Endothelial cell of umbilical vein (primary cell): ENCODE measurements at regions not wholly inside any gene's neighbourhood (a gene's known extent, or its start where the extent isn't known, plus 50 kb on each side); places are given as distances from the start of the nearest gene placed in this dataset.

ENCODE experiments used
- BruUV-seq: library from RNA; stranded (reverse); fragments of 400-500 nt; replicated peaks from 2 replicates; lab custom pipeline; 2021; lab: Mats Ljungman, UMichigan
- CTCF ChIA-PET: fragments of 300-600, 350-600 bp; sonication (Branson Sonifier 250); formaldehyde crosslinking; loops from one replicate; lab custom pipeline; 2021; ENCODE audit warnings: antibody characterized with exemption, inconsistent platforms; lab: Charles Lee
- POLR2A ChIA-PET: fragments of 300-600, 350-600 bp; sonication (Branson Sonifier 250); formaldehyde crosslinking; loops from one replicate; lab custom pipeline; 2021; ENCODE audit warnings: antibody characterized with exemption, inconsistent platforms; lab: Charles Lee
- DNase-seq: peaks from one replicate; pipeline ENCODE4 v3.0.0-alpha.2; 2011; ENCODE audit warnings: low read depth, low spot score
- FAIRE-seq: peaks from 2 replicates; lab custom pipeline; 2011; peaks lifted over from hg19 to GRCh38; lab: Jason Lieb, UNC
- H2AFZ ChIP-seq: 2 replicates; pipeline ENCODE4 v1.6.0; 2012; ENCODE audit warnings: low read depth, low read length, control low read depth, inconsistent platforms
- H3K27ac ChIP-seq: 2 replicates; pipeline ENCODE4 v1.5.1; 2011; ENCODE audit warnings: low read depth, mild to moderate bottlenecking, control low read depth, low read length, moderate library complexity; ENCODE audit not compliant: insufficient read depth
- H3K27me3 ChIP-seq, 2 experiments: 2 replicates each; pipeline versions ENCODE4 v1.6.0 to v1.6.1; 2011; ENCODE audit warnings: low read length in 2 of 2, mixed read lengths in 1 of 2; ENCODE audit not compliant: control insufficient read depth in 2 of 2, insufficient read depth in 2 of 2
- H3K36me3 ChIP-seq, 2 experiments: 2 replicates in 1 of 2; 3 replicates in 1 of 2; pipeline ENCODE4 v1.5.1; 2011; ENCODE audit warnings: low read length in 2 of 2, mild to moderate bottlenecking in 1 of 2, moderate library complexity in 1 of 2; ENCODE audit not compliant: control insufficient read depth in 2 of 2, insufficient read depth in 2 of 2; ENCODE audit errors: extremely low read depth in 1 of 2
- H3K4me1 ChIP-seq: 3 replicates; pipeline ENCODE4 v1.5.1; 2011; ENCODE audit warnings: mild to moderate bottlenecking, low read length; ENCODE audit not compliant: control insufficient read depth, insufficient read depth; ENCODE audit errors: extremely low read depth
- H3K4me2 ChIP-seq: 2 replicates; pipeline ENCODE4 v1.6.1; 2011; ENCODE audit warnings: low read length, control low read depth, mixed read lengths; ENCODE audit not compliant: insufficient read depth
- H3K4me3 ChIP-seq, 3 experiments: fragments of 200-600 bp in 1 of 3; sonication (generic), shearing (Covaris generic) in 1 of 3; replicated peaks in 1 of 3; 2 replicates each; pipeline ENCODE4 v1.5.1; 2011 to 2016; ENCODE audit warnings: control low read depth in 3 of 3, low read length in 3 of 3, mild to moderate bottlenecking in 2 of 3, inconsistent platforms in 1 of 3, low read depth in 1 of 3, moderate library complexity in 1 of 3; ENCODE audit not compliant: insufficient read depth in 1 of 3
- H3K79me2 ChIP-seq: 2 replicates; pipeline ENCODE4 v1.6.0; 2012; ENCODE audit warnings: low read length, inconsistent platforms; ENCODE audit not compliant: control insufficient read depth, insufficient read depth
- H3K9ac ChIP-seq: replicated peaks from 2 replicates; pipeline ENCODE3; 2011; ENCODE audit warnings: low read length, control low read depth; ENCODE audit not compliant: insufficient read depth; ENCODE audit errors: extremely low read depth
- H3K9me1 ChIP-seq: replicated peaks from 3 replicates; pipeline ENCODE4 v1.6.0; 2011; ENCODE audit warnings: mild to moderate bottlenecking, low read length; ENCODE audit not compliant: control insufficient read depth, insufficient read depth; ENCODE audit errors: extremely low read depth
- H3K9me3 ChIP-seq: replicated peaks from 2 replicates; pipeline ENCODE4 v1.5.1; 2012; ENCODE audit warnings: low read length, inconsistent platforms; ENCODE audit not compliant: control insufficient read depth, insufficient read depth
- H4K20me1 ChIP-seq: replicated peaks from 2 replicates; pipeline ENCODE3; 2011; ENCODE audit warnings: mild to moderate bottlenecking, low read length; ENCODE audit not compliant: control insufficient read depth, insufficient read depth; ENCODE audit errors: extremely low read depth
- EZH2 ChIP-seq: IDR thresholded peaks from 2 replicates; pipeline ENCODE4 v1.6.1; 2012; ENCODE audit warnings: borderline replicate concordance, low read depth, mild to moderate bottlenecking, moderate library complexity, low read length, inconsistent platforms; ENCODE audit not compliant: severe bottlenecking
- FOS ChIP-seq: IDR thresholded peaks from 2 replicates; pipeline ENCODE4 v1.6.1; 2011; ENCODE audit warnings: mild to moderate bottlenecking, low read length, moderate library complexity, borderline replicate concordance; ENCODE audit not compliant: insufficient read depth
- GATA2 ChIP-seq: IDR thresholded peaks from 2 replicates; pipeline ENCODE4 v1.7.0; 2011; ENCODE audit warnings: low read depth, mild to moderate bottlenecking, moderate library complexity, mixed read lengths, low read length; ENCODE audit not compliant: insufficient read length, insufficient read depth
- JUN ChIP-seq: IDR thresholded peaks from 2 replicates; pipeline ENCODE4 v1.6.1; 2011; ENCODE audit warnings: borderline replicate concordance, low read depth; ENCODE audit not compliant: insufficient read length, insufficient read depth
- MYC ChIP-seq: IDR thresholded peaks from one replicate; pipeline ENCODE4 v1.6.1; 2011; ENCODE audit warnings: mild to moderate bottlenecking, low read depth, low read length
- POLR2A ChIP-seq: IDR thresholded peaks from 2 replicates; pipeline ENCODE4 v1.6.1; 2012; ENCODE audit warnings: low read depth, mild to moderate bottlenecking, control low read depth, low read length
- POLR2AphosphoS5 ChIP-seq: IDR thresholded peaks from 2 replicates; pipeline ENCODE4 v1.6.1; 2012; ENCODE audit warnings: low read depth, mild to moderate bottlenecking, control low read depth, low read length, moderate library complexity; ENCODE audit not compliant: insufficient read depth
- dilution Hi-C: fragments of 300-500 bp; cut with MboI; formaldehyde crosslinking; loops from one replicate; pipeline ENCODE4 v1.15.0; 2019; ENCODE audit warnings: low sequenced_read_pairs; ENCODE audit not compliant: extremely low pct_ligation_motif_present
- intact Hi-C: fragments of 100-400 bp; cut with micrococcal nuclease; formaldehyde crosslinking; loops from one replicate; pipeline ENCODE4 v1.10.0; 2022
- TF ChIP-seq, protein P1 (sequence below): IDR thresholded peaks from 2 replicates; pipeline ENCODE4 v1.6.1; 2011; ENCODE audit not compliant: insufficient read depth, insufficient read length
- TF ChIP-seq, protein P2 (sequence below), 2 donors: IDR thresholded peaks; 1 replicate in 1 of 2; 2 replicates in 1 of 2; pipeline ENCODE4 v1.5.1; 2011; ENCODE audit warnings: low read length in 2 of 2, mild to moderate bottlenecking in 2 of 2, moderate library complexity in 2 of 2, control low read depth in 1 of 2, inconsistent platforms in 1 of 2, low read depth in 1 of 2; ENCODE audit not compliant: insufficient read depth in 1 of 2; ENCODE audit errors: extremely low read depth in 1 of 2

DNA sequence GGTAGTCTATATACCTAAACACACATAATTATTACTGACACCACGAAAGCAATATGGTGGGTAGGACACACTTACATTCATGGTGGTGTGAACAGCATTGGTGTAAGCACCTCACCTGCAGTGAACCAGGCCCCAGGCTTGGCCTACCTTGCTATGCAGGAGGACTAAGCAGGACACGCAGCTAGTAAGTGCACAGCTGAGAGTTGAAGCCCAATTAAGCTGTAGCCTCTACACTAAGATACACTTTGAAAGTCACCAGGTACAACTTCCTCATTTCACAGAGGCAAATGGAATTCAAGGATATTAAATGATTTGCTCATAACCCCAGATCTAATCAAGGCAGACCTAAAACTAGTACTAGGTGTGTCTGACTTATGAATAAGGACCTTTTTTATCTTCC is 145.8 kb upstream of the PAPPA start:
- intact Hi-C loops (no loop called here), dilution Hi-C loops (no loop called here)
- CTCF ChIA-PET = no interaction called here
- POLR2A ChIA-PET = no interaction called here
- Histone ChIP-seq H3K36me3 (no peaks in the 10 kb centered on the region), H3K9ac (no peak overlapping the region), H2AFZ (no peak overlapping the region), H4K20me1 (no peaks in the 10 kb centered on the region), H3K27me3 (no peaks in the 10 kb centered on the region), H3K4me2 (no peak overlapping the region), H3K27ac (no peak overlapping the region), H3K4me1 (no peaks in the 10 kb centered on the region), H3K4me3 (no peak overlapping the region), H3K79me2 (no peaks in the 10 kb centered on the region), H3K9me3 (peaks cover 2% of the 10 kb centered on the region), H3K9me1 (no peaks in the 10 kb centered on the region)
- no peak for DNase-seq
- TF ChIP-seq GATA2 (no peak), JUN (no peak), POLR2A (no peak), FOS (no peak)
- TF ChIP-seq, protein P1, sequence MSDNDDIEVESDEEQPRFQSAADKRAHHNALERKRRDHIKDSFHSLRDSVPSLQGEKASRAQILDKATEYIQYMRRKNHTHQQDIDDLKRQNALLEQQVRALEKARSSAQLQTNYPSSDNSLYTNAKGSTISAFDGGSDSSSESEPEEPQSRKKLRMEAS = no peak
- no peak for FAIRE-seq
- no TSS peak for BruUV-seq

DNA sequence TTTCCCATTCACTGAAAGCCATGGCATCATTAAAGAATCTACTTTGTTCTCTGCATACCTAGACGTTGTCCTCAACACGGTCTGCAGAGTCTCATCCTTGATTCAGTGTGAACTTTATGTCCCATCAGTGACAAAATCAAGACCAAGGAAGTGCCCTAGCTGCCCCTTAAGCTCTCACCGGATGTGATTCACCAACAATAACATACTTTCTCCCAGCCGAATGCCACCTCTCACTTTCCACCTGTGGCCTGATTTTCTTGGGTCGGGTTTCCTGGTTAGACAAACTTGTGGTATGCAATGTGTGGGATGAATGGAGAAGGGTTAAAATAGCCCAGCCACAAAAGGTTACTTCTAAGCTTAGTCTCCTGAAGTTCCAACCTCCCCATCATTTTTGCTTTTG is 145.3 kb upstream of the PAPPA start:
- H2AFZ ChIP-seq = no peak overlapping the region
- CTCF ChIA-PET = no interaction called here
- FAIRE-seq (no peak), DNase-seq (no peak)
- no peaks in the 10 kb centered on the region for H3K79me2 ChIP-seq
- H4K20me1 ChIP-seq = no peaks in the 10 kb centered on the region
- TF ChIP-seq, protein P1 = no peak
- no peak for TF ChIP-seq POLR2A
- no peak for TF ChIP-seq MYC
- no peak for TF ChIP-seq FOS
- TF ChIP-seq JUN = no peak
- TF ChIP-seq, protein P2, sequence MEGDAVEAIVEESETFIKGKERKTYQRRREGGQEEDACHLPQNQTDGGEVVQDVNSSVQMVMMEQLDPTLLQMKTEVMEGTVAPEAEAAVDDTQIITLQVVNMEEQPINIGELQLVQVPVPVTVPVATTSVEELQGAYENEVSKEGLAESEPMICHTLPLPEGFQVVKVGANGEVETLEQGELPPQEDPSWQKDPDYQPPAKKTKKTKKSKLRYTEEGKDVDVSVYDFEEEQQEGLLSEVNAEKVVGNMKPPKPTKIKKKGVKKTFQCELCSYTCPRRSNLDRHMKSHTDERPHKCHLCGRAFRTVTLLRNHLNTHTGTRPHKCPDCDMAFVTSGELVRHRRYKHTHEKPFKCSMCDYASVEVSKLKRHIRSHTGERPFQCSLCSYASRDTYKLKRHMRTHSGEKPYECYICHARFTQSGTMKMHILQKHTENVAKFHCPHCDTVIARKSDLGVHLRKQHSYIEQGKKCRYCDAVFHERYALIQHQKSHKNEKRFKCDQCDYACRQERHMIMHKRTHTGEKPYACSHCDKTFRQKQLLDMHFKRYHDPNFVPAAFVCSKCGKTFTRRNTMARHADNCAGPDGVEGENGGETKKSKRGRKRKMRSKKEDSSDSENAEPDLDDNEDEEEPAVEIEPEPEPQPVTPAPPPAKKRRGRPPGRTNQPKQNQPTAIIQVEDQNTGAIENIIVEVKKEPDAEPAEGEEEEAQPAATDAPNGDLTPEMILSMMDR (IDR thresholded peaks at IDR 0.05; ENCODE audit: extremely low read depth in 1 of 2, insufficient read depth in 1 of 2, low read depth in 1 of 2, low read length in 2 of 2) = no peak
- no peak for TF ChIP-seq GATA2
- TF ChIP-seq EZH2 = no peak
- no peak for TF ChIP-seq POLR2AphosphoS5
- no peak overlapping the region for H3K27ac ChIP-seq
- no TSS peak for BruUV-seq
- no peak overlapping the region for H3K4me3 ChIP-seq
- POLR2A ChIA-PET = no interaction called here
- H3K9me3 ChIP-seq = peaks cover 2% of the 10 kb centered on the region
- intact Hi-C loops = no loop called here
- H3K4me2 ChIP-seq = no peak overlapping the region
- dilution Hi-C loops = no loop called here
- H3K9ac ChIP-seq = no peak overlapping the region
- H3K27me3 ChIP-seq = no peaks in the 10 kb centered on the region
- H3K36me3 ChIP-seq = no peaks in the 10 kb centered on the region
- no peaks in the 10 kb centered on the region for H3K9me1 ChIP-seq
- no peaks in the 10 kb centered on the region for H3K4me1 ChIP-seq
